ENCODE measurements at regions not wholly inside any gene's neighbourhood (a gene's known extent, or its start where the extent isn't known, plus 50 kb on each side); places are given as distances from the start of the nearest gene placed in this dataset.

DNA sequence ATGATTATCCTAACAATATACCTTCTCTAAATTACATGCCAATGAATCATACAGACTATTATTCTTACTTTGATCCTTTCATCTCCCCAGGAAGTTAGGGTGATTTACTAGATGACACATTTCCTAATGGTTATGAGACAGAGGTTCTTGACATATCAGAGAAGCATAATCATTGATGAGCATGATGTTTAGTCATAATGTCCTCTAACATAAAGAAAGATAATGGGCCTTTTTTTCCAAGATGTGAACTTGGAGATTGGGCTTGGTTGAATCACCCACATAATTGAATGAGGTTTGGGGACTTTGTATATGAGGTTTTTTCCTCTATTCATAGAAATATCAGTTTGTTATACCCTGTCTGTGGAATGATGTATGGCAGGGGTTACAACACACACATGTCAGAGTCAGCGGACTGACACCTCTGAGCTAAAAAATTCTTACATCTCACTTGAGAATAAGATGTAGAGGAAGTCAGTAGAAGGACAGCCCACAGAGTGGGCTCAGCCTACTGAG, 69.7 kb upstream of the DCBLD2 start:
- TF ChIP-seq POLR2AphosphoS5 (IDR thresholded peaks at IDR 0.05; ENCODE audit: low read depth, low read length) = no peak
- TF ChIP-seq POLR2A (IDR thresholded peaks at IDR 0.05; ENCODE audit: low read depth, low read length) = no peak
- no peak for TF ChIP-seq TAF1 (IDR thresholded peaks at IDR 0.05; ENCODE audit: borderline replicate concordance, low read depth, low read length)

Data from GM12892 (cell line).